Ishikawa (cell line): ENCODE measurements at regions not wholly inside any gene's neighbourhood (a gene's known extent, or its start where the extent isn't known, plus 50 kb on each side); places are given as distances from the start of the nearest gene placed in this dataset.

Experiments used
- EP300 ChIP-seq: IDR thresholded peaks from 2 replicates; pipeline ENCODE4 v1.6.1; 2012; ENCODE audit warnings: borderline replicate concordance
- FOXM1 ChIP-seq: IDR thresholded peaks from 2 replicates; pipeline ENCODE4 v1.6.1; 2012; ENCODE audit warnings: low read depth, borderline replicate concordance
- RAD21 ChIP-seq: IDR thresholded peaks from 2 replicates; pipeline ENCODE4 v1.6.1; 2012; ENCODE audit warnings: low read depth
- REST ChIP-seq: IDR thresholded peaks from 2 replicates; pipeline ENCODE4 v1.6.1; 2012; ENCODE audit warnings: low read depth, mild to moderate bottlenecking
- TAF1 ChIP-seq: IDR thresholded peaks from 2 replicates; pipeline ENCODE4 v1.6.1; 2012; ENCODE audit warnings: low read depth, mild to moderate bottlenecking
- ZBTB7A ChIP-seq: IDR thresholded peaks from 2 replicates; pipeline ENCODE4 v1.6.1; 2012; ENCODE audit warnings: low read depth

- no peak for TF ChIP-seq EP300
- TF ChIP-seq TAF1, result no peak
- no peak for TF ChIP-seq ZBTB7A
- TF ChIP-seq RAD21, result no peak
- no peak for TF ChIP-seq FOXM1
- no peak for TF ChIP-seq REST
These were observed 1342.3 kb downstream of the TBC1D22A start for GRCh38 chr22:48104766-48105165.
